ENCODE measurements at regions not wholly inside any gene's neighbourhood (a gene's known extent, or its start where the extent isn't known, plus 50 kb on each side); places are given as distances from the start of the nearest gene placed in this dataset.

DNA sequence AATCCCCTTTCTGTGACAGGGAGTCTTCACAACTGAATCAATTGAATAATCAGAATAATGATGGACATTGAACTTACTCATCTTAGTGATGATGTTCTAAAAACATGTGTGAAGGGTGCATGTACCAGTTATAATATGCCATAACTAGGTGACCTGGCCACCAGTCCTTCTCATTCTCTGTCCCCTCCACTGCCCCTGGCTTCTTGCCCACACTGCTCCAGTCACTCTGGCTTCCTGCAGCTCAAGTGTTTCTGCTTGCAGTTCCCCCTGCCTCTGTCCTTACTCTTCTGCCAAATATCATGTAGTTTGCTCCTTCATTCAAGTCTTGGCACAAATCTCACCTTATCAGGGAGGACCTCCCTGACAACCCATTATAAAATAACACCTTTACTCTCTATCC is 168.1 kb upstream of the SLC7A11 start:
- DNase-seq (ENCODE audit: low spot score in 2 of 2) = no peak
- Mint-ChIP-seq H3K27ac (ENCODE audit: low read depth) (no peak overlapping the region), H3K9me3 (peaks cover 11% of the 10 kb centered on the region), H3K27me3 (no peaks in the 10 kb centered on the region), H3K4me3 (no peak overlapping the region), H3K4me1 (no peaks in the 10 kb centered on the region), H3K36me3 (ENCODE audit: insufficient read depth) (no peaks in the 10 kb centered on the region)
- ATAC-seq (replicated peaks; ENCODE audit: extremely low read depth, poor library complexity, severe bottlenecking) = no peak

DNA sequence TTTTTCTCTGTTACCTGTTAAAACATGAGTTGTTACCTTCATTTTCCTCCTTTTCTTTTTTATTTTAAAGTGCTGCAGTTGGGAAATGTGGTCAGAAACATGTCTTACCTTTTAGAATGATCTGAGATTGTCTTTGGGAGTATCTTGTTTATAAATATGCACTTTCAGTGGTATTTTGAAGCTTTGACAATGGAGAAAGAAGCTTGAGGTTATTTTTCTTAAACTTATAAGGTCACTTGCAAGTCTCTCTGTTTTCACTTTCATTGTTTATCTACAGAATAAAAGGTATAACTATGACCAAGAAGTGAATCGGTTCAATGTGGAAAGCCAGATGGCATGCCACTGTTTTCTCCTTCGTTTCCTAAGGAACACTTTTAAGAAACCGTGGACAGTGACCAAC is 167.5 kb upstream of the SLC7A11 start:
- Mint-ChIP-seq H3K36me3 (ENCODE audit: insufficient read depth) (no peaks in the 10 kb centered on the region), H3K4me3 (no peak overlapping the region), H3K27ac (ENCODE audit: low read depth) (no peak overlapping the region), H3K27me3 (no peaks in the 10 kb centered on the region), H3K4me1 (no peaks in the 10 kb centered on the region), H3K9me3 (peaks cover 11% of the 10 kb centered on the region)
- ATAC-seq (replicated peaks; ENCODE audit: extremely low read depth, poor library complexity, severe bottlenecking) (no peak), DNase-seq (ENCODE audit: low spot score in 2 of 2) (no peak)

DNA sequence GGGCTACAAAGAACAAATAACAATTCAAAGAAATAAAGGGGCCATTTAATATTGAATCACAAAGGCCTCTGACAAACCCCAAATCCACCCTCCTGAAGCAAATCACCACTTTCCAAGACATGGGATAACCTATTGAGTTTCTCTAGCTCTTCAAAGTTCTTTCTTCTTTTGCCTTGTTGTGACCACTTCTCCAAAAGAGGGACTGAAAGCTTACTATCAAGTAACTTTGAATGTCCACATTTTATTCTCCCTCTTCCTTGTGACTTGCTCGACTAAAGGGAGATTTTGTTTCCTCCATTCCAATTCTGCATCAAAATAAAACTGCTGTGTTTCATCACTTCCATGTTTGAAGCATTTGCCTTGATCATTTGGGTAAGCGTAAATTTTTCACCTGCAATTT is 166.6 kb upstream of the SLC7A11 start:
- H3K4me1 Mint-ChIP-seq = no peaks in the 10 kb centered on the region
- no peak for DNase-seq (ENCODE audit: low spot score in 2 of 2)
- ATAC-seq (replicated peaks; ENCODE audit: extremely low read depth, poor library complexity, severe bottlenecking) = no peak
- peaks cover 6% of the 10 kb centered on the region for H3K9me3 Mint-ChIP-seq
- no peak overlapping the region for H3K27ac Mint-ChIP-seq (ENCODE audit: low read depth)
- H3K4me3 Mint-ChIP-seq = no peak overlapping the region
- no peaks in the 10 kb centered on the region for H3K36me3 Mint-ChIP-seq (ENCODE audit: insufficient read depth)
- no peaks in the 10 kb centered on the region for H3K27me3 Mint-ChIP-seq

DNA sequence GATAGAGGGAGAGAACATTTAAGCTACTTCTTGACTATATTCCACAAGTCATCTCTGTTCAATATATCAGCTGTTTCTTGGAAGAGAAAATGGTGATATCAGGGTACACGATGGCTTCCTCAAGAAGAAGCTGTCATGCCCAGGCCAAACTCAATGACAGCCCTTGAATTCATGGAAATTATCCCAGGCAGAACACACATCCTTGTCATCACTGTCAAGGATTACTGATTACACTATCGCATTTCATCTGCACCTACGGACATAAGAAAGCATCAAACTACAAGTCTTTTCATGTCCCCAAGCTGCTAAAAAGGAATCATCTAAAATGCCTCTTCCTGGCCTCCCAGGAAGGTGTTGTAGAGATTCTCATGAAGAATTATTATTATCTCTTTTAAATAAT is 165.2 kb upstream of the SLC7A11 start:
- ATAC-seq (replicated peaks; ENCODE audit: extremely low read depth, poor library complexity, severe bottlenecking) (no peak), DNase-seq (ENCODE audit: low spot score in 2 of 2) (no peak)
- H3K4me1 Mint-ChIP-seq = no peaks in the 10 kb centered on the region
- no peak overlapping the region for H3K4me3 Mint-ChIP-seq
- H3K9me3 Mint-ChIP-seq = peaks cover 6% of the 10 kb centered on the region
- no peak overlapping the region for H3K27ac Mint-ChIP-seq (ENCODE audit: low read depth)
- no peaks in the 10 kb centered on the region for H3K36me3 Mint-ChIP-seq (ENCODE audit: insufficient read depth)
- no peaks in the 10 kb centered on the region for H3K27me3 Mint-ChIP-seq

DNA sequence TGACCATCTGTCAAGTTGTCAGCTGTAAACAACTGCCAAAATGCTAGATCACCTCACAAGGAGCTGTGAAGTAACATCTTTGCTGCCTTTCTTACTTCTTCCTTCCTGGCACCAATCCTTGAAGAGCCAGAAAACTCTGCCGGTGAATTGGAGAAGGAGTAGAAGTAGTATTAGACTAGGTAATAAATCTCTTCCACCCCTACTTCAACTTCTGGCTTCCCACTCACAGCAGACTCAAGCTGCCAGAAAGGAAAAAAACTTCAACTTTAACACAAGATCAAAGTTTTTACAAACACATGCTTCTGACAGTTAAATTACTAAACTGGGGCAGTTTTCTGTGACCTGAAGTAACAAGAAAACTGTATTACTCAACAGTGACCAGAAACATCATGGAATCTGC is 164.7 kb upstream of the SLC7A11 start:
- H3K36me3 Mint-ChIP-seq (ENCODE audit: insufficient read depth) = no peaks in the 10 kb centered on the region
- H3K27me3 Mint-ChIP-seq = no peaks in the 10 kb centered on the region
- no peak overlapping the region for H3K4me3 Mint-ChIP-seq
- H3K27ac Mint-ChIP-seq (ENCODE audit: low read depth) = no peak overlapping the region
- no peak for ATAC-seq (replicated peaks; ENCODE audit: extremely low read depth, poor library complexity, severe bottlenecking)
- no peaks in the 10 kb centered on the region for H3K4me1 Mint-ChIP-seq
- H3K9me3 Mint-ChIP-seq = peaks cover 6% of the 10 kb centered on the region
- DNase-seq (ENCODE audit: low spot score in 2 of 2) = no peak

DNA sequence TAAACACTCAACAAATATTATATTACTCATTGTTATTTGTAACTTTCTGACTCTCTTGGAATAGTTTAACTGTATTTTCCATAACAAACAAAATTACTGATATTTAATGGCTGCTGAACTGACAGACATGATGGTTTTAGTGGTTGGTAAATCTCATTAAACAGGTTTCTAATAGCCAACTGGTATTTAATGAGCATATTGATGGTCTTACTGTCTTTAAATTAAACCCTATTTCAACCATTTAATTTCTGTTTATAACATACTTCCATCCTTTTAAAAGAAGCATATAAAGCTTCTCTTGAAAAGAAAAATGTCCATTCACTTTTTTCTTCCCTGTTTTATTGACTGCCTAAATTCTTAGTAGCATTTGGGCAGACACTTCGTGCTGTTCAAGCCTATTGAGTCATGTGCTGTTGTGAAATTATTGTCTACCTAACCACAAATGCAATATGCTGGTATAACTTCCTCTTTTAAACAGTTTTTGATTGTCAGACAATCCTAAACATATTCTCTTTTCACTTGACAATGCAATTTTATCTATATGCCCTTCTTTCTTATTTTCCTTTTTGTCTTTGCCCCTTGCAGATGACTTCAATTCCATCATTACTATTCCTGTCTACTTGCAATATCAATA is 163.9 kb upstream of the SLC7A11 start:
- H3K27me3 Mint-ChIP-seq = no peaks in the 10 kb centered on the region
- no peak overlapping the region for H3K27ac Mint-ChIP-seq (ENCODE audit: low read depth)
- DNase-seq (ENCODE audit: low spot score in 2 of 2) (no peak), ATAC-seq (replicated peaks; ENCODE audit: extremely low read depth, poor library complexity, severe bottlenecking) (no peak)
- peaks cover 6% of the 10 kb centered on the region for H3K9me3 Mint-ChIP-seq
- no peak overlapping the region for H3K4me3 Mint-ChIP-seq
- no peaks in the 10 kb centered on the region for H3K36me3 Mint-ChIP-seq (ENCODE audit: insufficient read depth)
- no peaks in the 10 kb centered on the region for H3K4me1 Mint-ChIP-seq

DNA sequence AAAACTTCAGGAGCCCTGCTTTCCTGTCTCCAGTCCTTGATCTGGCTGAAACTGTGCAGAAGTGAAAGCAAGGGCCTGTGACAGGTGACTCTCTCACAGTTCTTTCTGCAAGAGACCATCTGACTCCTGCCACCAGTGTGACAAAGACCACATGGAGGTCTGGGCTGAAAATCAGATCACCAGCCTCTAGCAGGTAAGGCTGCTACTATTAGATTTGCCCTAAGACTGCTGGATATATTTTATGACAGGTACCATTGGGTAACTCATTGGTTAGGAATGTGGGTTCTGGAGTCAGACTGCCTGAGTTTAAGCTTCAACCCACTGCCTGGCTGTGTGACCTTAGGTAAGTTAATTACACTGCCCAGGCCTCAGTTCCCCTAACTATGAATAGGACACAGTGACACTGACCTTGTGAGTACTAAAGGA is 163.3 kb upstream of the SLC7A11 start:
- ATAC-seq (replicated peaks; ENCODE audit: extremely low read depth, poor library complexity, severe bottlenecking) (no peak), DNase-seq (ENCODE audit: low spot score in 2 of 2) (no peak)
- H3K4me3 Mint-ChIP-seq = no peak overlapping the region
- no peaks in the 10 kb centered on the region for H3K36me3 Mint-ChIP-seq (ENCODE audit: insufficient read depth)
- peaks cover 6% of the 10 kb centered on the region for H3K9me3 Mint-ChIP-seq
- H3K4me1 Mint-ChIP-seq = no peaks in the 10 kb centered on the region
- no peaks in the 10 kb centered on the region for H3K27me3 Mint-ChIP-seq
- no peak overlapping the region for H3K27ac Mint-ChIP-seq (ENCODE audit: low read depth)

DNA sequence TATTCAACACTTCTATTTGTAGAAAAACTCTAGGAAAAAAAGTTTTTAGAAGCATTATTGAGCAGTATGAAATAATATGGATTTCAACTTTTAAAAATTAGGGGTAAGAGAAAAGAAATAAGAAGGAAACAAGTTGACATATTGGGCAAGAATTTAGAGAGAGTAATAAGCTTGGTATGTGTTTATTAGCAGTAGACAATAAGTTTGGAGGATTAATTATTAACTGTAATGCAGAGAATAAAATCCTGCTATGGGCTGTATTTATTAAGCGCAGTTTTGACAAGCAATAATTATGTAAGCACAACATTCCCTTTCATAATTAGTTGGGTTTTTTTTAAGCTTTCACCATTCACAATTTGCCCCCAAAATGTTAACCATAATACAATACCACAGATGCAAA is 162.7 kb upstream of the SLC7A11 start:
- Mint-ChIP-seq H3K27ac (ENCODE audit: low read depth) (no peak overlapping the region), H3K27me3 (no peaks in the 10 kb centered on the region), H3K36me3 (ENCODE audit: insufficient read depth) (no peaks in the 10 kb centered on the region)

DNA sequence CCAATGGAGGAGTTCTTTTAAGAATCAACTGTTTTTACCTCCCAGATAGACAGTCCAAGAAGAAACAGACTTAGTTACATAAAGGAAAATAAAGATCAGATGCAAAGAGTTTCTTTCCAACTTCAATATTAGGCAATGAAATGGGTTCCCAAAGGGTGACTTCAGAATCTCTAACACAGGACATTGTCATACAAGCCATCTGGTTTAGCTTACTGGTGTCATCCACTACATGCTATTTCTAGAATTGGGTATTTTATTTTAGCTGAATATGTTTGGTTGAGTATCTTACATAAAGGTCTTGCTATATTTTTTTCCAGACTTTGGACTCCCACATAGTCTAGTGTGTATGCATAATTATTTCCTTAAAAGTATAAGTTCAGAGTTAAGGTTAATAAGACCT is 162.1 kb upstream of the SLC7A11 start:
- DNase-seq (ENCODE audit: low spot score in 2 of 2) (no peak), ATAC-seq (replicated peaks; ENCODE audit: extremely low read depth, poor library complexity, severe bottlenecking) (no peak)
- no peaks in the 10 kb centered on the region for H3K4me1 Mint-ChIP-seq
- H3K4me3 Mint-ChIP-seq = no peak overlapping the region
- peaks cover 6% of the 10 kb centered on the region for H3K9me3 Mint-ChIP-seq
- H3K27ac Mint-ChIP-seq (ENCODE audit: low read depth) = no peak overlapping the region
- H3K36me3 Mint-ChIP-seq (ENCODE audit: insufficient read depth) = no peaks in the 10 kb centered on the region
- no peaks in the 10 kb centered on the region for H3K27me3 Mint-ChIP-seq

More for the DNA sequence above, 162.7 kb upstream of the SLC7A11 start:
- H3K4me1 Mint-ChIP-seq = no peaks in the 10 kb centered on the region
- peaks cover 6% of the 10 kb centered on the region for H3K9me3 Mint-ChIP-seq
- H3K4me3 Mint-ChIP-seq = no peak overlapping the region
- ATAC-seq (replicated peaks; ENCODE audit: extremely low read depth, poor library complexity, severe bottlenecking) (no peak), DNase-seq (ENCODE audit: low spot score in 2 of 2) (no peak)

DNA sequence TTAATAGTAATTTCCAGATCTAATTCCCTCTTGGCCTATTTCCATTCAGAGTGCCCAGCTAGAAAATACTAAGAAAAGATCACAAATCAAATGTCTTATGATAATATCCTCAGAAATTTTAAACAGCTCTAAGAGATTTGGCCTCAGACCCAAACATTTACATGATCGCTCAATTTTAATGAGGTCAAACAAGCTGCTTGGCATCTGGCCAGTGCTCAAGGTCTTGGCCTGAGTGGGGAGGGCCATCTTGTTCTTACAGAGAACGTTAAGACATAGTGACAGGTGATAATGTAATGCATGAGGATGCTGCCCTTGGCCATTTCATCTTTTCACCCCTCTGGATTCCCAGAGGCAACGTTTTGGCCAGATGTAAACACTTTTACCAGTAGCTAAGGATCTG is 159.2 kb upstream of the SLC7A11 start:
- Mint-ChIP-seq H3K27me3 (no peaks in the 10 kb centered on the region), H3K9me3 (peaks cover 3% of the 10 kb centered on the region), H3K27ac (ENCODE audit: low read depth) (no peak overlapping the region), H3K4me3 (no peak overlapping the region), H3K4me1 (no peaks in the 10 kb centered on the region), H3K36me3 (ENCODE audit: insufficient read depth) (no peaks in the 10 kb centered on the region)
- no peak for DNase-seq (ENCODE audit: low spot score in 2 of 2)
- no peak for ATAC-seq (replicated peaks; ENCODE audit: extremely low read depth, poor library complexity, severe bottlenecking)

DNA sequence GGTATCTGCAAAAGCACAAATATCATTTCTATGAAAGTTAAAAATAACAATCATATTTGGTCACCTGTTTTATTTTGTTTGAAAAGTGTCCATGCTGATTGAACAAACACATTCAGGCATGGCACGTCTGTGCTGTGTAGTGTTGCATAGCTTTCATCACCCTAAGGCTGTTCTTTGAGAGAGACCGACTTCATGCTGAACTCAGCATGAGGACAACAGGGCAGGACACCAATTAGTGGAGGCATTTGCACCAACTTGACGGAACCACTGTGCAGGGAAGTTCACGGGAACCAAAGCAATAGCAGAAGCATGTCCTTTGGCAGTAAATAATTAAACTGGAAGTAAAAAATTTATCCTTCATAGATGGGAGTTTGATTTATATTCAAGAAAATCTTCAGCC is 158.4 kb upstream of the SLC7A11 start:
- Mint-ChIP-seq H3K27me3 (no peaks in the 10 kb centered on the region), H3K4me1 (no peaks in the 10 kb centered on the region), H3K4me3 (no peak overlapping the region), H3K36me3 (ENCODE audit: insufficient read depth) (no peaks in the 10 kb centered on the region), H3K9me3 (peaks cover 3% of the 10 kb centered on the region), H3K27ac (ENCODE audit: low read depth) (no peak overlapping the region)
- DNase-seq (ENCODE audit: low spot score in 2 of 2) (no peak), ATAC-seq (replicated peaks; ENCODE audit: extremely low read depth, poor library complexity, severe bottlenecking) (no peak)

DNA sequence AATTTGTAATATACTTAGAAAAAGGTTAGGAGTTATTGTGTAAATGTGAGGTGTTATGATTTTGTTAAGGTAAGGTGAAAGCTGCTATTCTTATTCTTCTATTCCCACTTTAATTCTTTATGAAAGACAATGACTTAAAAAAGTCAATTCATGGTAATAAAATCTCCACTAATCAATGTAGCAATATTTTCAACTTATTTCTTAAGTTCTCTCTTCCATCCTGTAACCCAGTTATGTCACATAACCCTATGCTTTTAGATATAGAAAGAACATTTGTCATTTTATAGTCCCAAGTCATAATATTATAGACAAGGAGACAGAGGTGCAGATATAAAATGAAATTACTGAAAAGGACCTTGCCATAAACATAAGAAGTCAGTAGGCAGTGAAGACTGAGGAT is 157.9 kb upstream of the SLC7A11 start:
- ATAC-seq (replicated peaks; ENCODE audit: extremely low read depth, poor library complexity, severe bottlenecking) (no peak), DNase-seq (ENCODE audit: low spot score in 2 of 2) (no peak)
- H3K27me3 Mint-ChIP-seq = no peaks in the 10 kb centered on the region
- no peaks in the 10 kb centered on the region for H3K36me3 Mint-ChIP-seq (ENCODE audit: insufficient read depth)
- H3K9me3 Mint-ChIP-seq = peaks cover 6% of the 10 kb centered on the region
- H3K4me1 Mint-ChIP-seq = no peaks in the 10 kb centered on the region
- no peak overlapping the region for H3K27ac Mint-ChIP-seq (ENCODE audit: low read depth)
- no peak overlapping the region for H3K4me3 Mint-ChIP-seq

DNA sequence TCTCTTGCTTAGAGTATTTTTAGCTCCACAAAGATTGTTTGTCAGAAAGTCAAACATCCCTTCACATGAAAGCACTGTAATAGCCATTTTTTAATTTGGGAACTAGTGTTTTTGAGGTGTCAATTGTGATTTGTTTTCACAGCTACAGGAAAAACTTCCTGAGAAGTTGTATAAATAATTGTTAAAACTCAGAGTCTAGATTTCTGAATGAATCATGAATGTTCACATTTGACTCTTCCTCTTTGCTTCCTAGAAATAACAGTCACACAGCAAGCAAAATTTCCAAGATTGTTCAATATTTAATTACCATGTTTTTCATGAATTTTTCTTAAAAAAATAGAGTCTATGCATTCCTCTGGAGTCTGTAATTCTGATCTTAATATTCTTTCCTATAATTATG is 156.9 kb upstream of the SLC7A11 start:
- H3K27me3 Mint-ChIP-seq = no peaks in the 10 kb centered on the region
- H3K9me3 Mint-ChIP-seq = peaks cover 6% of the 10 kb centered on the region
- no peaks in the 10 kb centered on the region for H3K4me1 Mint-ChIP-seq
- no peak overlapping the region for H3K4me3 Mint-ChIP-seq
- ATAC-seq (replicated peaks; ENCODE audit: extremely low read depth, poor library complexity, severe bottlenecking) (no peak), DNase-seq (ENCODE audit: low spot score in 2 of 2) (no peak)
- H3K27ac Mint-ChIP-seq (ENCODE audit: low read depth) = no peak overlapping the region
- no peaks in the 10 kb centered on the region for H3K36me3 Mint-ChIP-seq (ENCODE audit: insufficient read depth)

DNA sequence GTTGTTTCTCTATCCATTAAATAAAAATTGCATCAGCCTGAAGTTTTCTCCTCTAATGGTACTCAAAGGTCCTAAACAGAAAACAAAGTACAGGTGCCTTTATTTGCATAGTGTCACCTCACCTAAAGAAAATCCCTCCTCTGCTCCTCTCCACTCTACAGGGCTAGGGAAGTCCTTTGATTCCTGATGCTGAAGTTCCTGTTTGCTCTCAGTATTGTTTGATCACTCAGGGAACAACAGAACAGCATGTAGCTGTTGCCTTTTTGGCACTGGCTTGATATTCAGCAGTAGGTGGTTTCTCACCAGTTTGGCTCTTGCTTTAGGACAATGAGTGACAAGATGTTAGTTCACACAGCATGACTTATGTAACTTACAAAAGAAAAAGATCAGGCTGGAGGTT is 156.2 kb upstream of the SLC7A11 start:
- H3K27me3 Mint-ChIP-seq = no peaks in the 10 kb centered on the region
- H3K36me3 Mint-ChIP-seq (ENCODE audit: insufficient read depth) = no peaks in the 10 kb centered on the region
- DNase-seq (ENCODE audit: low spot score in 2 of 2) (no peak), ATAC-seq (replicated peaks; ENCODE audit: extremely low read depth, poor library complexity, severe bottlenecking) (no peak)
- no peak overlapping the region for H3K27ac Mint-ChIP-seq (ENCODE audit: low read depth)
- H3K9me3 Mint-ChIP-seq = peaks cover 6% of the 10 kb centered on the region
- no peak overlapping the region for H3K4me3 Mint-ChIP-seq
- H3K4me1 Mint-ChIP-seq = no peaks in the 10 kb centered on the region
